Activated CD8-positive, alpha-beta T cell treated with anti-CD3 and anti-CD28 coated beads for 36 hours (primary cell): ENCODE measurements at regions not wholly inside any gene's neighbourhood (a gene's known extent, or its start where the extent isn't known, plus 50 kb on each side); places are given as distances from the start of the nearest gene placed in this dataset.
"Not testable (repeated sequence)": the region's sequence is repeated elsewhere in the genome, so short reads cannot be mapped to it uniquely, and the experiment has no call there.

Experiments used
- ATAC-seq: fragments of 200-7000 bp; cut with Tn5 transposase; one replicate; pipeline ENCODE4 v1.10.0; 2021; ENCODE audit warnings: mild to moderate bottlenecking, moderate library complexity
- CTCF ChIA-PET: fragments of 350-600 bp; sonication (Branson Sonifier 250); formaldehyde crosslinking; loops from one replicate; lab custom pipeline; 2021; ENCODE audit warnings: antibody characterized with exemption; lab: Charles Lee
- POLR2A ChIA-PET: fragments of 350-600 bp; sonication (Branson Sonifier 250); formaldehyde crosslinking; loops from one replicate; lab custom pipeline; 2021; ENCODE audit warnings: antibody characterized with exemption; lab: Charles Lee
- DNase-seq: peaks from one replicate; pipeline ENCODE4 v3.0.0-alpha.2; 2020
- H3K27ac Mint-ChIP-seq: one replicate; pipeline ENCODE4 v1.8.0; 2021; ENCODE audit warnings: mild to moderate bottlenecking, mixed read lengths
- H3K27me3 Mint-ChIP-seq: one replicate; pipeline ENCODE4 v1.8.0; 2021; ENCODE audit warnings: mixed read lengths
- H3K36me3 Mint-ChIP-seq: one replicate; pipeline ENCODE4 v1.8.0; 2021; ENCODE audit warnings: low read depth, mixed read lengths
- H3K4me1 Mint-ChIP-seq: one replicate; pipeline ENCODE4 v1.8.0; 2021; ENCODE audit warnings: low read depth, mixed read lengths
- H3K4me3 Mint-ChIP-seq: one replicate; pipeline ENCODE4 v1.8.0; 2021; ENCODE audit warnings: mild to moderate bottlenecking, moderate library complexity, mixed read lengths
- H3K9me3 Mint-ChIP-seq: one replicate; pipeline ENCODE4 v1.8.0; 2021; ENCODE audit warnings: mixed read lengths
- intact Hi-C: fragments of 100-400 bp; cut with micrococcal nuclease; formaldehyde crosslinking; loops from one replicate; pipeline ENCODE4 v1.10.0; 2022
- TF ChIP-seq, protein P1 (sequence below): fragments of 200-600 bp; IDR thresholded peaks from one replicate; pipeline ENCODE4 v1.8.0; 2022; ENCODE audit warnings: antibody characterized with exemption, mild to moderate bottlenecking

DNA sequence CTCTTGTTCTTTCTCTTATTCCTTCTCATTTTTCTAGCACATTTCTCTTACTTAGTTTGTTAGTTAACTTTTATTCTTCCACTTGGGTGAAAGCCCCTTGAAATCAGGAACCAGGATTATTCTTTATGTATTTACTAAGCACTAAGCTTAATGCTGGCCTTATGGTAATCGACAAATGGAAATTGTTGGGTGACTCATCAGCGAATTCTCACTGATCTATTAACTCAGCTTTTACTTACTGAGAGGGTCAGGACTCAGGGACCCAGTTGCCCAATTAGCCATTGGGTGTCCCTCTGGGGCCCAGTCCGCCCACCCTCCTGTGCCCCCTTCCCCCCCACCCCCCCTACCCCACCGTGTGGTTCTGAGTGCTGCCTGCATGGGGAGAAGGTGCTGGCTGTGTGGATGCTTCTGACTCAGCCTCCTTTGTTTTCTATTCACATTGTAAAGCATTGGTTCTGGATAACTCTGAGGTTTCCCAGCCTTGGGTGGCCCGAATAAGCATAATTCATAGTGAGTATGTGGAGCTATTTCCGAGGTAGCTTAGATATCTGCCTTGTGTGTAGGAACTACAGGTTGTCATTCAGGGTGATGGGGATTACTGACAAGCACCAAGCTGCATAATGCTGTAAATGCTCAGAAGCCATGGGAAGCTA, 240.9 kb downstream of the FGF9 start:
- POLR2A ChIA-PET: no interaction called here
- intact Hi-C loops: no loop called here
- Mint-ChIP-seq H3K4me1 (no peaks in the 10 kb centered on the region), H3K36me3 (no peaks in the 10 kb centered on the region), H3K27ac (no peak overlapping the region), H3K9me3 (no peaks in the 10 kb centered on the region), H3K4me3 (no peak overlapping the region), H3K27me3 (no peaks in the 10 kb centered on the region)
- ATAC-seq (no peak), DNase-seq (no peak)
- TF ChIP-seq, protein P1, sequence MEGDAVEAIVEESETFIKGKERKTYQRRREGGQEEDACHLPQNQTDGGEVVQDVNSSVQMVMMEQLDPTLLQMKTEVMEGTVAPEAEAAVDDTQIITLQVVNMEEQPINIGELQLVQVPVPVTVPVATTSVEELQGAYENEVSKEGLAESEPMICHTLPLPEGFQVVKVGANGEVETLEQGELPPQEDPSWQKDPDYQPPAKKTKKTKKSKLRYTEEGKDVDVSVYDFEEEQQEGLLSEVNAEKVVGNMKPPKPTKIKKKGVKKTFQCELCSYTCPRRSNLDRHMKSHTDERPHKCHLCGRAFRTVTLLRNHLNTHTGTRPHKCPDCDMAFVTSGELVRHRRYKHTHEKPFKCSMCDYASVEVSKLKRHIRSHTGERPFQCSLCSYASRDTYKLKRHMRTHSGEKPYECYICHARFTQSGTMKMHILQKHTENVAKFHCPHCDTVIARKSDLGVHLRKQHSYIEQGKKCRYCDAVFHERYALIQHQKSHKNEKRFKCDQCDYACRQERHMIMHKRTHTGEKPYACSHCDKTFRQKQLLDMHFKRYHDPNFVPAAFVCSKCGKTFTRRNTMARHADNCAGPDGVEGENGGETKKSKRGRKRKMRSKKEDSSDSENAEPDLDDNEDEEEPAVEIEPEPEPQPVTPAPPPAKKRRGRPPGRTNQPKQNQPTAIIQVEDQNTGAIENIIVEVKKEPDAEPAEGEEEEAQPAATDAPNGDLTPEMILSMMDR: no peak
- CTCF ChIA-PET: no interaction called here

DNA sequence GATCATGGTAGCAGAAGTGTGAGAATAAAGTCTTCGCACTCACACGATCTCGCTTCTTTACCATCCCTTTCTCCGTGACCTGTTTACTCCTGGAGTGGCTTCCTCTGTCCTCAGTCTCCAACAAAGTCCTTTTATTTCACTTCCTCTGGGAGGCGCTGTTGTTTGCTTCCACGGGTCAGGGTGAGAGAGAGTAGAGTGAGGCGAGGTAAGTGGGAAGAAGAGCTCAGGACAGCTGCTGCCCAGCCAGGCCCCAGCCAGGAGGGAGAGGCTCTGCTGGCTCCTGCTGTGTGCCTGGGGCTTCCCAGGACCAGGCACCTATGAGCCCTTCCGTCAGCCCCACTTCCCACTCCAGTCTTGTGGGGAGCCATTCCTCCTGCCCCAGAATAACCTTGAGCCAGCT, 242.1 kb downstream of the FGF9 start:
- Mint-ChIP-seq H3K27me3 (no peaks in the 10 kb centered on the region), H3K36me3 (no peaks in the 10 kb centered on the region), H3K4me1 (no peaks in the 10 kb centered on the region), H3K27ac (no peak overlapping the region), H3K9me3 (no peaks in the 10 kb centered on the region), H3K4me3 (no peak overlapping the region)
- ChIA-PET CTCF (interaction anchor here (0.5 kb wide), 1 partner anchor 365 kb away, joined by 3 read pairs; no protein-coding TSS in a partner anchor), POLR2A (no interaction called here)
- ATAC-seq (peak; percentile 37), DNase-seq (peak; percentile 4)
- intact Hi-C loops: no loop called here
- TF ChIP-seq, protein P1: peak; percentile 26

DNA sequence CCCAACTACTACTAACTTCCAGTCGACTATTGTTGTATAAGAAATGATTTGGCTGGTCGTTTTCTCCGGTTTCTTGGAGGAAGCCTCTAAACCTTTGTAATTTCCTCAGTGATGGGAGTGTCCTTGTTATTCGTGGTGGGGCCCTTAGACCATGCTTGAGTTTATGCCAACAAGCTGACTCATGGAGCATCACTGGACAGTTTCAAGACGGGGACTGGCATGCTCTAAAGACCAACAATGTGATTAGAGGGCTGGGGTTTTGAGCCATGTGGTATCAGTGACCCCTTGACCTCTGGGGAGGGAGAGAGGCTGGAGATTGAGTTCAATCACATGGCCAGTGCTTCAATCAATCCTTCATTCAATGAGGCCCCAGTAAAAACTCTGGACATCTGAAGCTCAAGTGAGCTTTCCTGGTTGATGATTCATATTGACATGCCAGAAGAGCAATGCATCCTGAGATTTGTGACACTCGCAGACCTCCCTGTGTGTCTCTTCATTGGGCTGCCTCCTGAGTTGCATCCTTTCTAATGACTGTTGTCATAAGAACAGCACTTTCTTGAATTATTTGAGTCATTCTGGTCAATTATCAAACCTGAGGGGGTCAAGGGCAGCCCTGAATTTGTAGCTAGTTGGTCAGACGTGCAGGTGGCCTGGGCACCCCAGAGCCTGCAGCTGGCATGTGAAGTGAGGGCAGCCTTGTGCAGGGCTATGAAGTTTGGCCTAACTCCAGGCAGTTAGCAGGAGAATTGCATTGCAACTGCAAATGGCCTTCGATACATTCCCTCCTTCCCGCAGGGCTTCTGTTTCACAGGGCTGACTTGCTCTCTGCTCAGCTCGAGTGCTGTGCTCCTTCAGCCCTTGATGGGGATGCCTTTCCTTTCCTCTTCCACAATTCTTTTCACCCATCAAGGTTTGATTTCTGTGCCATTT, 246.5 kb downstream of the FGF9 start:
- CTCF ChIA-PET: no interaction called here
- Mint-ChIP-seq H3K9me3 (no peaks in the 10 kb centered on the region), H3K27me3 (no peaks in the 10 kb centered on the region)

DNA sequence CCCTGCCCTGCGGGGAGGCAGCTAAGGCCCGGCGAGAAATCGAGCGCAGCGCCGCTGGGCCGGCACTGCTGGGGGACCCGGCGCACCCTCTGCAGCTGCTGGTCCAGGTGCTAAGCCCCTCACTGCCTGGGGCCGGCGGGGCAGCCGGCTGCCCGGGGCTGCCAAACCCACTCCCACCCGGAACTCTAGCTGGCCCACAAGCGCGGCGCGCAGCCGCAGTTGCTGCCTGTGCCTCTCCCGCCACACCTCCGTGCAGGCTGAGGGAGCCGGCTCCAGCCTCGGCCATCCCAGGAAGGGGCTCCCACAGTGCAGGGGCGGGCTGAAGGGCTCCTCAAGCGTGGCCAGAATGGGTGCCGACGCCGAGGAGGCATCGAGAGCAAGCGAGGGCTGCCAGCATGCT, 249.9 kb downstream of the FGF9 start:
- H3K9me3 Mint-ChIP-seq, intact Hi-C loops, H3K4me1 Mint-ChIP-seq, H3K27ac Mint-ChIP-seq, ATAC-seq, H3K36me3 Mint-ChIP-seq, DNase-seq, POLR2A ChIA-PET, H3K4me3 Mint-ChIP-seq, H3K27me3 Mint-ChIP-seq, CTCF ChIA-PET: not testable (repeated sequence)

More for the DNA sequence above, 246.5 kb downstream of the FGF9 start:
- Mint-ChIP-seq H3K4me3 (no peak overlapping the region), H3K36me3 (no peaks in the 10 kb centered on the region), H3K4me1 (no peaks in the 10 kb centered on the region), H3K27ac (no peak overlapping the region)
- POLR2A ChIA-PET: interaction anchor here (0.7 kb wide), 1 partner anchor 14 kb away, joined by 3 read pairs; no protein-coding TSS in a partner anchor
- TF ChIP-seq, protein P1: no peak
- no peak for ATAC-seq
- no peak for DNase-seq
- intact Hi-C loops: no loop called here

- POLR2A ChIA-PET: no interaction called here
Measured at GRCh38 chr13:21924958-21925357, 254.1 kb downstream of the FGF9 start.

More at GRCh38 chr13:21924958-21925357, 254.1 kb downstream of the FGF9 start:
- Mint-ChIP-seq H3K36me3 (no peaks in the 10 kb centered on the region), H3K4me1 (no peaks in the 10 kb centered on the region), H3K4me3 (no peak overlapping the region), H3K9me3 (no peaks in the 10 kb centered on the region), H3K27me3 (peaks cover 2% of the 10 kb centered on the region), H3K27ac (no peak overlapping the region)
- no peak for DNase-seq
- no peak for ATAC-seq
- CTCF ChIA-PET: no interaction called here
- TF ChIP-seq, protein P1: no peak
- intact Hi-C loops: no loop called here
